ENCODE measurements at regions not wholly inside any gene's neighbourhood (a gene's known extent, or its start where the extent isn't known, plus 50 kb on each side); places are given as distances from the start of the nearest gene placed in this dataset.

DNA sequence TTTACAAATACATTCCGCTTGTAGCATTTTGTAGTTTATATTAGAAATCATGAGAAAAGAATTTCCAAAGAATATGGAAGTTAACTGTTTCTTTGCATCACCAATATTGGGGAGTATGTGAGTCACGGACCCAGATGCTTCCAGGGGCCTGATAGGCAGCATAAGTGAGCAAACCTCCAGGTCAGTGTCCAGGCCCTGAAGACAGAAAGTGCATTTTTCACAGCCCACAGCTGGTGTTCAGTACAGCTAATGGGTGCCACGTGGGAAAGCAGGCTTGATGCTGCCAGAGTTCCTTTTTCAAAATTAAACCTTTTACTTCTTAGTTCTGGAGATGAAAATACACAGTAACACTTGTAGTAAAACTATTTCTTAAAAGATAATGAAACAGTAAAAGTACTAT is 454.4 kb upstream of the ACTBL2 start:
- TF ChIP-seq CTCF (IDR thresholded peaks at IDR 0.05) (no peak), EZH2 (IDR thresholded peaks at IDR 0.05; ENCODE audit: borderline replicate concordance, insufficient read depth, low read depth, low read length, poor library complexity, severe bottlenecking) (no peak)
